HG02840 (cell line): ENCODE measurements at regions not wholly inside any gene's neighbourhood (a gene's known extent, or its start where the extent isn't known, plus 50 kb on each side); places are given as distances from the start of the nearest gene placed in this dataset.

Experiments used
- ATAC-seq: cut with Tn5 transposase; IDR thresholded peaks from one replicate; pipeline ENCODE4 v1.9.1; 2021; ENCODE audit warnings: mild to moderate bottlenecking, moderate library complexity, moderate number of reproducible peaks; ENCODE audit not compliant: unreplicated experiment, low FRiP score

- ATAC-seq = no peak
These were observed 630.5 kb upstream of the USP15 start for GRCh38 chr12:61629702-61630101.

GRCh38 chr12:61646639-61647038 lies 613.6 kb upstream of the USP15 start:
- ATAC-seq = no peak

GRCh38 chr12:61647566-61647965 lies 612.6 kb upstream of the USP15 start:
- ATAC-seq = no peak

GRCh38 chr12:61652265-61652664 lies 607.9 kb upstream of the USP15 start:
- ATAC-seq = no peak

GRCh38 chr12:61654698-61655097 lies 605.5 kb upstream of the USP15 start:
- no peak for ATAC-seq

GRCh38 chr12:61655241-61655640 lies 605.0 kb upstream of the USP15 start:
- ATAC-seq = no peak

GRCh38 chr12:61667676-61668075 lies 592.5 kb upstream of the USP15 start:
- ATAC-seq = no peak

- ATAC-seq = no peak
These were observed 583.7 kb upstream of the USP15 start for GRCh38 chr12:61676520-61676919.

- no peak for ATAC-seq
These were observed 572.8 kb upstream of the USP15 start for GRCh38 chr12:61687407-61687806.

GRCh38 chr12:61694214-61694613 lies 566.0 kb upstream of the USP15 start:
- no peak for ATAC-seq

GRCh38 chr12:61701471-61701870 lies 558.7 kb upstream of the USP15 start:
- ATAC-seq = no peak

- no peak for ATAC-seq
These were observed 553.4 kb upstream of the USP15 start for GRCh38 chr12:61706783-61707182.

GRCh38 chr12:61713121-61713520 lies 547.1 kb upstream of the USP15 start:
- no peak for ATAC-seq

GRCh38 chr12:61717986-61718385 lies 542.2 kb upstream of the USP15 start:
- no peak for ATAC-seq

GRCh38 chr12:61739925-61740324 lies 520.3 kb upstream of the USP15 start:
- no peak for ATAC-seq

- ATAC-seq = no peak
These were observed 509.6 kb upstream of the USP15 start for GRCh38 chr12:61750604-61751003.

- ATAC-seq = no peak
These were observed 506.0 kb upstream of the USP15 start for GRCh38 chr12:61754214-61754613.

GRCh38 chr12:61757831-61758505 lies 502.2 kb upstream of the USP15 start:
- ATAC-seq = no peak

- ATAC-seq = no peak
These were observed 501.5 kb upstream of the USP15 start for GRCh38 chr12:61758661-61759060.

GRCh38 chr12:61765926-61766325 lies 494.3 kb upstream of the USP15 start:
- no peak for ATAC-seq

GRCh38 chr12:61780435-61780834 lies 479.8 kb upstream of the USP15 start:
- ATAC-seq = no peak

- ATAC-seq = no peak
These were observed 479.1 kb upstream of the USP15 start for GRCh38 chr12:61781021-61781581.
